AG04449 (cell line): ENCODE measurements at regions not wholly inside any gene's neighbourhood (a gene's known extent, or its start where the extent isn't known, plus 50 kb on each side); places are given as distances from the start of the nearest gene placed in this dataset.

Experiments
- CTCF ChIA-PET: fragments of 350-600 bp; formaldehyde crosslinking; extraction: SDS; loops from one replicate; lab custom pipeline; 2021; ENCODE audit warnings: antibody characterized with exemption; lab: Yijun Ruan, JAX
- POLR2A ChIA-PET: fragments of 400-600, 350-600 bp; formaldehyde crosslinking; extraction: SDS; loops from one replicate; lab custom pipeline; 2020; ENCODE audit warnings: antibody characterized with exemption, inconsistent platforms; lab: Yijun Ruan, JAX
- DNase-seq: peaks from one replicate; pipeline ENCODE4 v3.0.0-alpha.2; 2010; ENCODE audit warnings: low read depth, low spot score
- H3K4me3 ChIP-seq: 2 replicates; pipeline ENCODE4 v1.5.1; 2011; ENCODE audit warnings: low read depth, mild to moderate bottlenecking, control low read depth, low read length
- CTCF ChIP-seq: IDR thresholded peaks from one replicate; pipeline ENCODE4 v1.5.1; 2011; ENCODE audit warnings: mild to moderate bottlenecking, moderate library complexity, low read length, control low read depth, inconsistent platforms; ENCODE audit not compliant: insufficient read depth; ENCODE audit errors: missing control alignments

- DNase-seq = no peak
- ChIA-PET POLR2A (no interaction called here), CTCF (no interaction called here)
- H3K4me3 ChIP-seq = no peak overlapping the region
- no peak for TF ChIP-seq CTCF
Measured at GRCh38 chr12:97181571-97182265, 274.7 kb downstream of the NEDD1 start.

GRCh38 chr12:97182769-97183168 lies 275.7 kb downstream of the NEDD1 start:
- DNase-seq = no peak
- ChIA-PET POLR2A (no interaction called here), CTCF (no interaction called here)
- no peak for TF ChIP-seq CTCF
- no peak overlapping the region for H3K4me3 ChIP-seq

GRCh38 chr12:97184127-97184773 lies 277.2 kb downstream of the NEDD1 start:
- no peak for DNase-seq
- TF ChIP-seq CTCF = no peak
- ChIA-PET POLR2A (no interaction called here), CTCF (no interaction called here)
- no peak overlapping the region for H3K4me3 ChIP-seq

GRCh38 chr12:97185567-97185966 lies 277.0 kb upstream of the RMST start:
- DNase-seq = no peak
- no peak overlapping the region for H3K4me3 ChIP-seq
- CTCF ChIA-PET = no interaction called here
- TF ChIP-seq CTCF = no peak
- POLR2A ChIA-PET = no interaction called here

GRCh38 chr12:97194546-97194945 lies 268.1 kb upstream of the RMST start:
- TF ChIP-seq CTCF = no peak
- DNase-seq = no peak
- ChIA-PET POLR2A (no interaction called here), CTCF (no interaction called here)
- no peak overlapping the region for H3K4me3 ChIP-seq

- ChIA-PET POLR2A (no interaction called here), CTCF (no interaction called here)
- DNase-seq = no peak
- H3K4me3 ChIP-seq = no peak overlapping the region
- TF ChIP-seq CTCF = no peak
Measured at GRCh38 chr12:97200181-97200580, 262.4 kb upstream of the RMST start.
